Ramos (cell line): ENCODE measurements at regions not wholly inside any gene's neighbourhood (a gene's known extent, or its start where the extent isn't known, plus 50 kb on each side); places are given as distances from the start of the nearest gene placed in this dataset.
"Not testable (repeated sequence)": the region's sequence is repeated elsewhere in the genome, so short reads cannot be mapped to it uniquely, and the experiment has no call there.

Experiments
- in situ Hi-C: fragments of 300-500 bp; cut with MboI; formaldehyde crosslinking; loops from one replicate; pipeline ENCODE4 v1.14.3; 2022; ENCODE audit warnings: low sequenced_read_pairs; ENCODE audit not compliant: unreplicated experiment

DNA sequence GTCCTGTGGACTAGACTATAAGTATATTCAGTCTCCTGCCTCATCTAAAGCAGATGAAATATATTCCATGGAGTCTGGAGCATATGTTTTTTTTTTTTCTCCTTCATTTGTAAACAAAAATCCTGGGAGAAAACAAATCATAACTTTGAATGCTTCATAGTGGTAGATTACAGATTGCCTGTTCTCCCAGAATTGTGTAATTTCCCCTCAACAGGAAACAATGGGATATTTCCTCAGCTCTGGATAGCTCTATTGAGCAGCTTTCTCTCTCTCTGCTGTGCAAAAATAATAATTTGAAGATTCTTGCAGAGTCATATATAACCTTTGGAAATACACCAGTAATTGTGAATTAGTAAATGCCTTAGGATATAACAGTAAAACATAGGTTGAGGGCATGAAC is 1406.6 kb upstream of the ACVR2A start:
- in situ Hi-C loops, result no loop called here

GRCh38 chr2:146437712-146438111 is 1407.1 kb upstream of the ACVR2A start:
- in situ Hi-C loops, result no loop called here

DNA sequence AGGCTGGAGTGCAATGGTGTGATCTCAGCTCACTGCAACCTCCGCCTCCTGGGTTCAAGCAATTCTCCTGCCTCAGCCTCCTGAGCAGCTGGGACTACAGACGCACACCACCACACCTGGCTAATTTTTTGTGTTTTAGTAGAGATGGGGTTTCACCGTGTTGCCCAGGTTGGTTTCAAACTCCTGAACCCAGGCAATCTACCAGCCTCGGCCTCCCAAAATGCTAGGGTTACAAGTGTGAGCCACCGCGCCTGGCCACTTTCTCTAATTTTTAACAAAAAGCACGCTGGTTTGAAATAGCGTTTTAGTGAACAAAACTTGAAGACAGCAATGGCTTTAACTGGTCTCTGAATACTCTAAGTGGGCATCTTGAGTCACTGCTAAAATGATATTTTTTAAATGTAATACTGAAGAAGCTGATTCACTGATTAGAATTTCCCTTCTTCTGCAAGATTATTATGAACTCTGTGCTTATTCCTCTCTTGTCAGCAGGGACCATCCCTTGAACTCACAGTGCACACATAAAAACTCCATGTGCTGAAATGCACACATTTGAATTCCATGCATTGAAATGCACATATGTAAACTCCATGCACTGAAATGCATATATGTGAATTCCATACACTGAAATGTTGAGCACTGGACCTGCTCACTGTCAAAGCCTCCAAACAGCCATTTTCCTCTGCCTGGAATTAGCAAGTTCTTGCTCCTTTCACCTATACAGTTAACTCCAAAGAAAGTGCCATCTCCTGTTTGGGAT is 1411.5 kb upstream of the ACVR2A start:
- in situ Hi-C loops, result no loop called here

DNA sequence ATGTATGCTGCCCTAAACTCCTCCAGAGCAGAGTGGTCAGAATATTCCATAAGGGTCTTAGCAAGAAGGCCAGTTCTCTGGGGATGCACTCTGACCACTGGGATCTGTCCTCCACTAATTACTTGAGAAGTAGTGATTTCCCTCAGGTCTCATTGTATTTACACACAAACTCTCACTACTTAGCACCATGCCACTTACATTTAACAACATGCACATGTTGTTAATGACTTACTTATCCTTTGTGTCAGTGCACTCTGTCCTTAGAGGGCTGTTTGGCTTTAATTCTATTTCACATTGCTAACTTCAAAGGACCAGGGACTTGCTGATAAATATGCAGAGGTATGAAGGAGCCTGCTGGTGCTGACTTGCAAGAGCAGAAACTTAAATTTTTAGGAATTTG is 1415.5 kb upstream of the ACVR2A start:
- in situ Hi-C loops, result no loop called here

GRCh38 chr2:146417942-146418341 is 1426.9 kb upstream of the ACVR2A start:
- in situ Hi-C loops, result no loop called here

GRCh38 chr2:146415291-146415690 is 1429.5 kb upstream of the ACVR2A start:
- in situ Hi-C loops, result no loop called here

- in situ Hi-C loops, result no loop called here
These were observed 1430.4 kb upstream of the ACVR2A start for GRCh38 chr2:146414456-146414855.

DNA sequence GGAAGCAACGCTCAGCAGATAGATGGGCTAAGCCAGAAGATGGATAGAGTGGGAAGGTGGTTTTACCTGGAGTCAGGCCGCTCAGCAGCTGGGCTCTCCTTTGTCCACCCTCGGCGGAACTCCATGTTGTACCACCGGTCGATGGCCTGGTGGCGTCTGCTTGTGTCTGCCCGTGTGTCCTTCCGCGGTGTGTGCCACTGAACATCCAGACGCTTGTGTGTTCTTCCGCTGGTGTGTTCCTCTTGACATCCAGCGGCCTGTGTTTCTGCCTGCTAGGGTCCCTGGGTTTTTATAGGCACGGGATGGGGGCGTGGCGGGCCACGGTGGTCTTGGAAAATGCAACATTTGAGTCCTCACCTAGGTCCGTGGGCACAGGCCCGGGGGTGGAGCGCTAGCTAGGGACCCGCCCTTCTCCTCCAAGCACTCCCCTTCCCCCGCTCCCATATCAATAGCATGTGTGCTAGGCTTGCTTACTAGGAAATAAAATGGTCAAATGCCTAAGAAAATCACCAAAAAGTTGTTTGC is 1431.7 kb upstream of the ACVR2A start:
- in situ Hi-C loops, result no loop called here

GRCh38 chr2:146412625-146413024 is 1432.2 kb upstream of the ACVR2A start:
- in situ Hi-C loops, result no loop called here

- in situ Hi-C loops, result not testable (repeated sequence)
These were observed 1439.2 kb upstream of the ACVR2A start for GRCh38 chr2:146405402-146406309.

DNA sequence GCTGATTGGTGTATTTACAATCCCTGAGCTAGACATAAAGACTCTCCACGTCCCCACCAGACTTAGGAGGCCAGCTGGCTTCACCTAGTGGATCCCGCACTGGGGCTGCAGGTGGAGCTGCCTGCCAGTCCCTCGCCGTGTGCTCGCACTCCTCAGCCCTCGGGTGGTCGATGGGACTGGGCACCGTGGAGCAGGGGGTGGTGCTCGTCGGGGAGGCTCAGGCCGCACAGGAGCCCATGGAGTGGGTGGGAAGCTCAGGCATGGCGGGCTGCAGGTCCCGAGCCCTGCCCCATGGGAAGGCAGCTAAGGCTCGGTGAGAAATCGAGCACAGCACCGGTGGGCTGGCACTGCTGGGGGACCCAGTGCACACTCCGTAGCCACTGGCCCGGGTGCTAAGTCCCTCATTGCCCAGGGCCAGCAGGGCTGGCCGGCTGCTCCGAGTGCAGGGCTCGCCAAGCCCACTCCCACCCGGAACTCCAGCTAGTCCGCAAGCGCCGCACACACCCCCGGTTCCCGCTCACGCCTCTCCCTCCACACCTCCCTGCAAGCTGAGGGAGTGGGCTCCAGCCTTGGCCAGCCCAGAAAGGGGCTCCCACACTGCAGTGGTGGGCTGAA is 1441.2 kb upstream of the ACVR2A start:
- in situ Hi-C loops, result not testable (repeated sequence)

DNA sequence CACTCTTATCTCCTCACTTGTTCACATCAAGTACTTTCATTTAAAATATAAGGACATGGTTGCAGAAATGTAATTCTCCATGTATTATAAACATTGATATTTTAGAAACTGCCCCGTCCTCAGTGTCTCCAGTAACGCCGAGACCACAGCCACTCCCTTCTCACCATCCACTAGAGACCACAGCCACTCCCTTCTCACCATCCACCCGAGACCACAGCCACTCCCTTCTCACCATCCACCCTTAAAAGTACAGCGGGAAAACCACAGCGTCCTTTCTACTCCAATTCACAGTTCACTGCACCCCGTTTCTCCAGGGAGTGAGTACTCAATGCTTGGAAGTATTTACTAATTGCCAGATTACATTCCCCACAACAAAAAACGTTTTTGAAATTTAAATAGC is 1452.2 kb upstream of the ACVR2A start:
- in situ Hi-C loops, result no loop called here

DNA sequence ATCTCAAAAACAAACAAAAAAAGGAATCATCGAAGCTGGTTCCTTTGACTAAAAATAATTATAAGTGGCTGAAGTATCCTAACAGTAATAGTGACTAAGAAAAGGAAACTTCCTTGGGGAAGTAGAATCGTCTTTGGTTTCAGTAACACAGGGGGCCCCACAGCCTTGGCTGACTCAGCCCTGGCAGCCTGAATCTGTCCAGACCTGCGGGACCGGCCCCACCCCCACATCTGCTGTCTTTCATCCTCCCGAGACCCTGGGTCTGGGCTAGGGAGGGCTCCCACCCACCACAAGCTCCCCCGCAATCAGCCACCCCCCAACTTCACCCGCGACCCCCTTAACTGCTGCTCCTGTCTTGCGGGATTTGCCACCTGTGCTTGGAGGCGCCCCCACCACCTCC is 1452.6 kb upstream of the ACVR2A start:
- in situ Hi-C loops, result no loop called here

DNA sequence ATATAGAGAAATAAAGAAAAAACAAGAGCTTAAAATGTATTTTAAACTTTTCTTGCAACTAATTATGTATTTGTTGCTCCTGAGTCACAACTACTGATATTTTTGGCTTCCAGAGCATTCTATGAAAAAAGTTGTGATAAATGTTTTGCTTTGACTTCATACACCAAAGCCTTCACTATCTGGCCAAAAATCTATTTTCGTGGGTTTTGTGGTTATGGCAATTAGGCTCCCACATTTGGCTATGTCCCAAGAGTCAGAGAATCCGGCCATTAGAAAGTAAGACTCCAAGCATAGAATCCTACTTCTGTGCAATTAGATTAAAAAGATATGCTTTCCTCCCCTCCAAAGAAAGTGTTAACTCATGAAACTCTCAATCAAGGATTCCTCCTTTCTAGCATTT is 1456.1 kb upstream of the ACVR2A start:
- in situ Hi-C loops, result no loop called here

DNA sequence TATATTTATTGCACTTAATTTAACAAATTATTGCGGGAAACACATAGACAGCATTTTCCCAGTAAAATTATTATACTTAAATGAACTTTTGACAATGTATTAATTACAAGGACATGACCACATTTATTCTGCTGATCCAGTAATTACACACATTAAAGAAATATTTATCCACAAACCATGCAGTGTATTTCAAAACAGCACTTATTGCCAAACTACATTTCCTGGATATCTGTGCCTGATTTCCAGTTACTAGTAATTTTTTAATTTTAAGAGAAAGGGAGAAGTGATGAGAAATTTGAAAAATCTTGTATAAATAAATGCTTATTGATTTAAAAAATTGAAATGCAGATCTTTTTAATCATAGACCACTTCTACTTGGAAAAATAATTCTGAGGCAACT is 1458.7 kb upstream of the ACVR2A start:
- in situ Hi-C loops, result no loop called here

DNA sequence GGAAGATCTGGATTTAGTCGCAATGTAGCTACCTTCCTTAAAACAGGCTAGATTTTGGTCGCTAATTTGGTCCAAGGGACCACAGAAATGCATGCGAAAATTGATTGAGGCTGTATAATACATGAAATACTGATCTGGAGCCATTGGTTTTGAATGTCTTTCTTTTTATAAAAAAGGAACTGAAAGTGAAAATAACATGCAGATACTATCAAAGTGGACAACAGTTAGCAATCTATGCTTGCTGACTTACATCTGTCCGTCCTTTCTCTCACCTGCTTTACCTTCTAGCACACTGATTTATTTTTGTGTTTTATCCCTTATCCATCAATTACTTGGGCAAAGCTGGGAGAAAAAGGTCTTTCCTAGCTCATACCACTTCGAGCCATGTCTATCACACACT is 1459.8 kb upstream of the ACVR2A start:
- in situ Hi-C loops, result no loop called here

- in situ Hi-C loops, result no loop called here
These were observed 1468.2 kb upstream of the ACVR2A start for GRCh38 chr2:146376511-146377064.

- in situ Hi-C loops, result no loop called here
These were observed 1470.3 kb upstream of the ACVR2A start for GRCh38 chr2:146374505-146374904.

- in situ Hi-C loops, result not testable (repeated sequence)
These were observed 1473.5 kb upstream of the ACVR2A start for GRCh38 chr2:146371364-146371763.

DNA sequence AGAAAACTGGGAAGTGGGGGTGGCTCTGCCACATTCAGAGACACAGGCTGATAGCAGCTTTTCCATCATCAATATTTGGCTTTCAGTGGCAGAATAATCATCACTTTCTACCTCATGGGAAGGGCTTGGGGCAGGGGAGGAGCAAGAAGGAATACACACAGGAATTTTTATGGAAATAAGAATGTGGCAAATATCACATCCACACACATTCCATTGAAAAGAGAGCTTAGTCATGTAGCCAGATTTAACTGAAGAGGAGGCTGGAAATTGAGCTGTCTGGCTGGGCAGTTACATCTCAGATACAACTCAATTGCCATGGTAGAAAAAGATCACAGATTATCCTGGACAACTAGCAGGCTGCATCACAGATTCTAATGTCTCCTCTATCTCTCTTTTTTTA is 1474.0 kb upstream of the ACVR2A start:
- in situ Hi-C loops, result no loop called here

- in situ Hi-C loops, result no loop called here
These were observed 1478.6 kb upstream of the ACVR2A start for GRCh38 chr2:146366276-146366675.
